Midbrain (tissue), 1 donor: ENCODE measurements at regions not wholly inside any gene's neighbourhood (a gene's known extent, or its start where the extent isn't known, plus 50 kb on each side); places are given as distances from the start of the nearest gene placed in this dataset.

Experiments used
- DNase-seq: peaks from one replicate; lab custom pipeline; 2025; lab: John Stamatoyannopoulos, UW

- no peak for DNase-seq
Measured at GRCh38 chr5:174191076-174191475, 145.6 kb downstream of the NSG2 start.

GRCh38 chr5:174191850-174192655, 146.5 kb downstream of the NSG2 start:
- no peak for DNase-seq

GRCh38 chr5:174192901-174193300, 147.4 kb downstream of the NSG2 start:
- no peak for DNase-seq

GRCh38 chr5:174195517-174195916, 150.0 kb downstream of the NSG2 start:
- no peak for DNase-seq

GRCh38 chr5:174197929-174198328, 152.4 kb downstream of the NSG2 start:
- DNase-seq, result no peak

- no peak for DNase-seq
Measured at GRCh38 chr5:174198541-174198940, 153.0 kb downstream of the NSG2 start.

- DNase-seq, result no peak
Measured at GRCh38 chr5:174202996-174203395, 157.5 kb downstream of the NSG2 start.

- no peak for DNase-seq
Measured at GRCh38 chr5:174204535-174205313, 159.2 kb downstream of the NSG2 start.

DNA sequence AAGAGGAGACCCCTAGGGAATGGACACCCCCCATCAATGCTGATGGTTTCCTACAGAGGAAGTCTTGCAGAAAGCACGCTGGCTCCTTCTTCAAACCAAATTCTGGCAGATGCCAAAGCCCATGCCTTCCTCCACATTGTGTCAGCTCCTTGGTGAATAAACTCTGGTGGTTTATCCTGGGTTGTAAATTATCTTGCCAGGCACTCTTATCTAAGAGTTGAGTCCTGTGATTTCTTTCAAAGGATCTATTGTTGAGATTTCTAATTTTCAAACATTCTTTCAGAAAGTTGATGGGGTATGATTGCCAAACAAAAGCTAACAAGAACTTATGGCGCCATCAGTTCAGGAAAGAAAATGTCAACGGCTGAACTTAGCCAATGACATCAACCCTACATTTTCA, 160.4 kb downstream of the NSG2 start:
- no peak for DNase-seq

GRCh38 chr5:174210596-174211276, 165.2 kb downstream of the NSG2 start:
- DNase-seq, result no peak

DNA sequence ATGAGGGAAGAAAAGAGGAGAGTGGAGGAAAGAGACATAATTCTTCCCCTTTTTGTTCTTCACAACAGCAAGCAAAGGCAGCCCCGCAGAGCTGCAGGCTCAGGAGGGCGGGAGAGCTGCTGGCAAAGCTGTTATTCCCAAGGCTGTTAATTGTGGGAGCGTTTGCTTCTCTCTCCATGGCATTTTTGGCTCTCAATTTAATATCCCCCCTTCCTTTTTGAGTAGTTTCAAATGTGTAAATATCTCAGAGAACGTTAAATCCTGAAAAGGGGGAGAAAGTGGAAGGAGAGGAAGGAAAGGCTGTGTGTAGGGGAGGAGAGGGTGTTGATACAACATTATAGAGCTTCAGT, 165.7 kb downstream of the NSG2 start:
- DNase-seq, result no peak

GRCh38 chr5:174217527-174217926, 172.0 kb downstream of the NSG2 start:
- DNase-seq, result no peak

- no peak for DNase-seq
Measured at GRCh38 chr5:174218162-174218561, 172.7 kb downstream of the NSG2 start.

GRCh38 chr5:174220417-174220816, 174.9 kb downstream of the NSG2 start:
- DNase-seq, result no peak

DNA sequence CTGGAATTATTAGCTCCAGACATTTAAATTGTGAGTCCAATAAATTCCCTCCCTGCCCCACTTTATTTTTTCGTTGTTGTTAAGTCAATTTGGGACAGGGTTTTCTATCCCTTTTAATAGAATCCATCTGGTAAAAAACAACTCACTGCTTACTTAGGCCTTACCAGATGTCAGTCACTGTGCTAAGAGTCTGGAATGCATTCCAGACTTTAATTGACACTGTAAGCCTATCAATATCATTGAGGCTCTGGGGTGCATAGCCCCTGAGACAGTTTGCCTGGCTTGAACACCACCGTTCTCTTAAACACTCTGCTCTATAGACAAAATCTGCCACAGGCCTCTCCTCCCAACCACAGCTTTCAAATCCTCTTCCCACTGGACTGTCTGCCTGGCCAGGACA, 175.9 kb downstream of the NSG2 start:
- no peak for DNase-seq

GRCh38 chr5:174221946-174222345, 176.4 kb downstream of the NSG2 start:
- no peak for DNase-seq

GRCh38 chr5:174222891-174223290, 177.4 kb downstream of the NSG2 start:
- no peak for DNase-seq

DNA sequence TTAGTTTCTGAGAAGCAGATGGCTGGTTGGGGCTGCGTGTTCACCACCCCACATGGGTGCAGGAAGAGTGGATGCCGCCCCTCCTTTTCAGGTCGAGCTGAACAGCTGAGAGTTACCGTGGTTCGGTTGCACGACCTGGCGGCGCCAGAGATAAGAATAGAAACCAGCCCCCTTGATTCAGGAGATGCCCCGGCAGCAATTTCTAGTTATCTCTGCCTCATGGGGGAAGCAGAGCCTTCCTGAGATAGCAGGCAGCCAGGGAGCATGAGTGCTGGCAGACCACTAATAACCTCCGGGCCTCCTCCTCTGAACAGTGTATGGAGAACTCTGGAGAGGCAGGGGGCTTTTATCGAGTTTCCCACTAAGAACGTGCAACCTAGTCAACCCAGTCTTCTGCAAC, 177.8 kb downstream of the NSG2 start:
- DNase-seq, result no peak

DNA sequence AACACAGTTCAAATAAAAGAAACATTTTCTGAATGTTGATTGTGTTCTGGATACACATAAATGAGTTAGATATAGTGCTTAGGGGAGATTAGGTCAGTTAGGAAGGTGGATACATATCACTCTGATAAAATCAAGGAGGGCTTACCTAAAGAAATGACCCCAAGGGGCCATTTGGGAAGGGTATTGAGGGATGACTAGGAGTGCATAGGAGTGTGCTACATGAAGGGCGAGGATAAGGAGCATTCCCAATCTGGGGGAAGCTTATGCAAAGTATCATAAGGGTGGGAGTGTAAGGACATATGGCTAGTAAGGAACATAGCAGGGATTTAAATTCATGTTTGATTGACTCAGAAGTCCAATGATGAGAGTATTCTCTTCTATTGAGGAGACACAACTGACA, 183.6 kb downstream of the NSG2 start:
- DNase-seq, result no peak

GRCh38 chr5:174229514-174230370, 184.2 kb downstream of the NSG2 start:
- DNase-seq, result no peak

DNA sequence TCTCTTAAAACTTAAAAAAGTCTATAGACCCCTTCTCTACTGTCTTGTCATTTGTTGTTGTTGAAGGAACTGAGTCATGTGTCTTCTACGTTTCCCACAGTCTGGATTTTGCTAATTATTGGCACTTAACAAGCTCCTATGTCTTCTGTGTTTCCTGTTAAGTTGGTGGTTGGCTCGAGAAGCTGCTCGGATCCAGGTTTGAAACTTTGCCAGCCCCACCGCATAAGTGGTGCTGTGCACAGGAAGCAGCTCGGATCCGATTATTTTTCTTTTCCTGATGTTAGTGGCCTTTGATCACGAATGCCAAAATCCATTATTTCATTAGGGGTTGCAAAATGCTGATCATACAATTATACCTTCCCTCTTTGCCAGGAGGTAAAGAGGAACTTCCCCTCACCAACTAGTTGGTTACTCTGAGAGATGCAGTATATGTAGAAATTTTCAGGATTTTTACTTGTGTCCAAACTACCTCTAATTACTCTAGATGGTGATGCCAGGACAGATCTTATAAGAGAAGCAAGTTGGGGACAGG, 186.5 kb downstream of the NSG2 start:
- no peak for DNase-seq

GRCh38 chr5:174234388-174234787, 188.9 kb downstream of the NSG2 start:
- DNase-seq, result no peak
